ENCODE measurements at regions not wholly inside any gene's neighbourhood (a gene's known extent, or its start where the extent isn't known, plus 50 kb on each side); places are given as distances from the start of the nearest gene placed in this dataset.

DNA sequence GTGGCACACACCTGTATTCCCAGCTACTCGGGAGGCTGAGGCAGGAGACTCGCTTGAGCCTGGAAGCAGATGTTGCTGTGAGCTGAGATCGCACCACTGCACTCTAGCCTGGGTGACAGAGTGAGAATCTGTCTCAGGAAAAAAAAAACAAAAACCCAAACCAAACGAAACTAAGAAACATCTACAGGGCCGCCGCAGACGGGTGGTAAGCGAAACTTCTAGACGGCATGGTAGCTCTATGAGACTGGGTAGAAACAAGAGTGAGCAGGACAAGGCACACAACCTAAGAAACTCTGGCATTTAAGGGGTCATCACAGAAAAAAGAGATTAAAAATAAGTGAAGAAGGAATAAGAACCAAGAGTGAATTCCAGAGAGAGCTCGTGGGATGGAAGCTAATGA, 454.8 kb upstream of the KLF4 start:
- Mint-ChIP-seq H3K4me3 (no peak overlapping the region), H3K36me3 (no peaks in the 10 kb centered on the region), H3K9me3 (ENCODE audit: low read depth) (peaks cover 8% of the 10 kb centered on the region), H3K4me1 (ENCODE audit: low read depth) (no peaks in the 10 kb centered on the region), H3K27ac (no peak overlapping the region), H3K27me3 (peaks cover 2% of the 10 kb centered on the region)

- Mint-ChIP-seq H3K4me3 (no peak overlapping the region), H3K4me1 (ENCODE audit: low read depth) (no peaks in the 10 kb centered on the region), H3K27me3 (peaks cover 2% of the 10 kb centered on the region), H3K27ac (no peak overlapping the region), H3K9me3 (ENCODE audit: low read depth) (peaks cover 7% of the 10 kb centered on the region), H3K36me3 (no peaks in the 10 kb centered on the region)
These were observed 454.3 kb upstream of the KLF4 start for GRCh38 chr9:107943901-107944300.

- no peak overlapping the region for H3K4me3 Mint-ChIP-seq
- H3K36me3 Mint-ChIP-seq = no peaks in the 10 kb centered on the region
- peaks cover 2% of the 10 kb centered on the region for H3K27me3 Mint-ChIP-seq
- no peaks in the 10 kb centered on the region for H3K4me1 Mint-ChIP-seq (ENCODE audit: low read depth)
- no peak overlapping the region for H3K27ac Mint-ChIP-seq
- H3K9me3 Mint-ChIP-seq (ENCODE audit: low read depth) = peaks cover 7% of the 10 kb centered on the region
These were observed 453.3 kb upstream of the KLF4 start for GRCh38 chr9:107942856-107943255.

- Mint-ChIP-seq H3K4me3 (no peak overlapping the region), H3K4me1 (ENCODE audit: low read depth) (no peaks in the 10 kb centered on the region), H3K36me3 (no peaks in the 10 kb centered on the region), H3K9me3 (ENCODE audit: low read depth) (peaks cover 7% of the 10 kb centered on the region), H3K27ac (no peak overlapping the region), H3K27me3 (peaks cover 2% of the 10 kb centered on the region)
These were observed 452.7 kb upstream of the KLF4 start for GRCh38 chr9:107942291-107942690.

- no peaks in the 10 kb centered on the region for H3K4me1 Mint-ChIP-seq (ENCODE audit: low read depth)
- H3K27me3 Mint-ChIP-seq = peaks cover 2% of the 10 kb centered on the region
- no peaks in the 10 kb centered on the region for H3K36me3 Mint-ChIP-seq
- no peak overlapping the region for H3K4me3 Mint-ChIP-seq
- H3K9me3 Mint-ChIP-seq (ENCODE audit: low read depth) = peaks cover 7% of the 10 kb centered on the region
- H3K27ac Mint-ChIP-seq = no peak overlapping the region
These were observed 451.3 kb upstream of the KLF4 start for GRCh38 chr9:107940616-107941595.

DNA sequence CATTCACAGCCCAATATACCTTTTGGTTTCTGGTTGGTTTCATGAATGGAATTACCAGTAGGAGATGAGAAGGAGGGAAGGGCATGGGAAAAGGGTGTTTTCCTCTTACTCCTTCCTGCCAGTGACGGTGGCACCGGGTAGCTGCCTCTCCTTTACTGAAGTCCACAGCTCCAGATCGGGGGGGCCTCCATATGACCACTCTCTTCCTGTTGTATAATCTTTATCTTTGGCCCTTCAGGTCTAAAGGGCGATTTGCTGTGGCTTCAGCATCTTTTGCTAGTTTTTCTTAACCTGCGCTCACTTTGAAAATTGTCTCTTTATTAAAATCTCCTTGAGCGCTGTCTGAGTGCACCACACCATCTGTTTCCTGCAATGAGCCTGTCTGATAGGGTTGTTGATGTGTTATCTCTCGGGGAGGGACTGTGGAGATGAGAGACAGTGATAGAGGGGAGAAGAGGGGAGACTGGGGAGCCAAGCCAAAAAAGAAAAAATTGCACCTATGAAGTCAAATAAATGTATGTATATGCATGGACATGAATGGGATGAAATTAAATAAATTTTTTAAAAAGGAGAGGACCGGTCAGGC, 449.3 kb upstream of the KLF4 start:
- Mint-ChIP-seq H3K4me3 (no peak overlapping the region), H3K9me3 (ENCODE audit: low read depth) (peaks cover 7% of the 10 kb centered on the region), H3K36me3 (no peaks in the 10 kb centered on the region), H3K4me1 (ENCODE audit: low read depth) (no peaks in the 10 kb centered on the region), H3K27me3 (peaks cover 2% of the 10 kb centered on the region), H3K27ac (no peak overlapping the region)

DNA sequence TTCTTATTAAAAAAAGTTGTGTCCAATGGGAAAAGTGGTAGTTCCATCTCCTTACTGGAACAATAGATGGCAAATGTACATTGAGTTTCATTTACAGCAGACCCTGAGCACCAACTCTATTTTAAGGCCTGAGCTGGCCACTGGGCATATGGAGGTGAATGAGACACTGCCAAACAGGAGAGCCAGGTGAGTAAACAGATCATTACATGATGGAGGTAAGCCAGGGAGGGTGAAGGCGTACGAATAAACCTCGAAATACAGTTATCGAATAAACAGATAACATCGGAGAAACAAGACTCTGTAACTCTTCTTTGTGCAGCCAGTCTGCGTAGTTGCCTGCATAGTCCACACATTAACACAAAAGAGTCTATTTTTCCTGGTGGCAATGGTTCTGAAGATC, 446.4 kb upstream of the KLF4 start:
- no peaks in the 10 kb centered on the region for H3K4me1 Mint-ChIP-seq (ENCODE audit: low read depth)

GRCh38 chr9:107933516-107933915, 443.9 kb upstream of the KLF4 start:
- Mint-ChIP-seq H3K4me1 (ENCODE audit: low read depth) (no peaks in the 10 kb centered on the region), H3K9me3 (ENCODE audit: low read depth) (no peaks in the 10 kb centered on the region), H3K4me3 (no peak overlapping the region), H3K27me3 (no peaks in the 10 kb centered on the region), H3K36me3 (no peaks in the 10 kb centered on the region), H3K27ac (no peak overlapping the region)

More for the DNA sequence above, 446.4 kb upstream of the KLF4 start:
- no peaks in the 10 kb centered on the region for H3K36me3 Mint-ChIP-seq
- H3K9me3 Mint-ChIP-seq (ENCODE audit: low read depth) = no peaks in the 10 kb centered on the region
- H3K4me3 Mint-ChIP-seq = no peak overlapping the region
- no peak overlapping the region for H3K27ac Mint-ChIP-seq
- no peaks in the 10 kb centered on the region for H3K27me3 Mint-ChIP-seq

DNA sequence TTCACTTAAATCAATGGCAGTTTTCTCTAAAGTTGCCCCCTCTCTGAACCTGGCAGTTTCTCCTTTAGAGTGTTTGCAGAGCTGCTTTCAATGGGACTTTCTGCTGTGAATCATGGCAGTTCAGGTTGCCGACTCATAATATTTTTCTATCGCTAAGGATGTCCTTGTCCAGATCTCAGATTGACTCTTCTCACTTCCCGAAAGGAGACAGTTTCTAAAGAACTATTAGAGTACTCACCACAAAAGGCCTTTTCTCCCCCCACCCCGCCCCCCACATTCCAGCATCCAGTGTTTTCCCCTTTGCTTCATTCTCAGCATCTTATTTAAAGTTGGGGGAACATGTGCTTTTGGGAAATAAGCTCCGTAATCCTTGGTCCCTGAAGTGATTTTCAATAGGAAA, 443.5 kb upstream of the KLF4 start:
- no peak overlapping the region for H3K4me3 Mint-ChIP-seq
- H3K27me3 Mint-ChIP-seq = no peaks in the 10 kb centered on the region
- H3K27ac Mint-ChIP-seq = no peak overlapping the region
- no peaks in the 10 kb centered on the region for H3K36me3 Mint-ChIP-seq
- H3K4me1 Mint-ChIP-seq (ENCODE audit: low read depth) = no peaks in the 10 kb centered on the region
- no peaks in the 10 kb centered on the region for H3K9me3 Mint-ChIP-seq (ENCODE audit: low read depth)

DNA sequence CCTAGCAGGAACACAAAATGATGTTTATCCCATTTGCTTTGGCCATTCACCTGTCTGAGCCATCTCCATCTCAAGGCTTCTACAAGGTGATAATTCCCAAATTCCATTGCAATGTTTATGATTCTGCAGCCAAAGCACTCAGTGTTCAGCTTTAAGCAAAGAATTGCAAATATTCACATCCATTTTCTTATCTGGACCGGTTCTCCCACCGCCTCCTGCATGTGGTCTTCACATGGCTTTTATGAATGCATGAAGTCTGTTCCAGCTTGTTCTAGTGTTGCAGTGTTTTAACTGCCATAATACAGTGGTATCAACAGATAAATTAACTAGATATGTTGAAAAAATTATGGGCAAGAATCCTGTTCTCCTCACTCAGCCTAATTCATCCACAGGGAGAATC, 443.0 kb upstream of the KLF4 start:
- Mint-ChIP-seq H3K36me3 (no peaks in the 10 kb centered on the region), H3K27me3 (no peaks in the 10 kb centered on the region), H3K4me1 (ENCODE audit: low read depth) (no peaks in the 10 kb centered on the region), H3K27ac (no peak overlapping the region), H3K4me3 (no peak overlapping the region), H3K9me3 (ENCODE audit: low read depth) (no peaks in the 10 kb centered on the region)

DNA sequence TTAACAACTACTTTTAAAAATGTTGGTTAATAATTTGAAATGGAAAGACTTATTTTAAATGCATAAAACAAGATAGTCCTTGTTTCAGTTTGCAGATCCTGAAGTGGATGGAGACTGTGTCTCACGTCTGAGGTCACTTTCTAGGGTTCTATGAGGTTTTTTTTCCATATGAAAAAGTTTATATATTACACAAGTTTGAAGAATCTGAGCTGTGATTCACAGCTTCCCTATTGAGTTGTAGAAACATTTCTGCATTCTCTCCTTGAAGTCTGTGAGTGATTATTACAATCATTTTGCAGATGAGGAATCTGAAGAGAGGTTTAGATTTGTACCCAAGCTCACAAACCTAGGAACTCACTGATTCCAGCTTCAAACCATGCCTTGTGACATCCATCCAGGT, 442.5 kb upstream of the KLF4 start:
- no peaks in the 10 kb centered on the region for H3K27me3 Mint-ChIP-seq
- H3K36me3 Mint-ChIP-seq = no peaks in the 10 kb centered on the region
- H3K9me3 Mint-ChIP-seq (ENCODE audit: low read depth) = no peaks in the 10 kb centered on the region
- H3K27ac Mint-ChIP-seq = no peak overlapping the region
- no peaks in the 10 kb centered on the region for H3K4me1 Mint-ChIP-seq (ENCODE audit: low read depth)
- H3K4me3 Mint-ChIP-seq = no peak overlapping the region

GRCh38 chr9:107931071-107931715, 441.6 kb upstream of the KLF4 start:
- Mint-ChIP-seq H3K27me3 (no peaks in the 10 kb centered on the region), H3K9me3 (ENCODE audit: low read depth) (no peaks in the 10 kb centered on the region), H3K36me3 (no peaks in the 10 kb centered on the region), H3K27ac (no peak overlapping the region), H3K4me3 (no peak overlapping the region), H3K4me1 (ENCODE audit: low read depth) (no peaks in the 10 kb centered on the region)

DNA sequence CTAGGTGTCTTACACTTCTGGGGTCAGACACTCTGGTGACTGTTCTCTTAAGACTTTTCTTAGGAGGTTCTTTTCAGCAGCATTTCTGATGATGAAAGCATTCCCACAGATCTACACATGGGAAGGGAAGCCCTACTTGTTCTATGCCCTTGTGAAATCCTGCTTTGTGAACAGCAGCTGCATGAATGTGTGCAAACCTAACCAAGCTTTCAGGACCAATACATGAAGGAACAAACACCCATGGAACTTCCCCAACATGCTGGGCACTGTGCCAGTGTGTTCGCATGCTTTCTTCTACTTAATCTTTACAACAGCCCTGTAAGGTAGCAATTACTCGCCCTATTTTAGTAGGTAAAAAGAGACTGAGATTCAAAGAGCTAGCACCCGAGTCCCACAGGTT, 439.9 kb upstream of the KLF4 start:
- H3K4me1 Mint-ChIP-seq (ENCODE audit: low read depth) = no peaks in the 10 kb centered on the region
- H3K36me3 Mint-ChIP-seq = no peaks in the 10 kb centered on the region
- H3K27ac Mint-ChIP-seq = no peak overlapping the region
- no peaks in the 10 kb centered on the region for H3K27me3 Mint-ChIP-seq
- H3K4me3 Mint-ChIP-seq = no peak overlapping the region
- H3K9me3 Mint-ChIP-seq (ENCODE audit: low read depth) = peaks cover 3% of the 10 kb centered on the region

GRCh38 chr9:107928701-107929371, 439.3 kb upstream of the KLF4 start:
- Mint-ChIP-seq H3K27me3 (no peaks in the 10 kb centered on the region), H3K36me3 (no peaks in the 10 kb centered on the region), H3K4me1 (ENCODE audit: low read depth) (no peaks in the 10 kb centered on the region), H3K27ac (no peak overlapping the region), H3K4me3 (no peak overlapping the region), H3K9me3 (ENCODE audit: low read depth) (peaks cover 3% of the 10 kb centered on the region)

GRCh38 chr9:107927276-107927675, 437.7 kb upstream of the KLF4 start:
- H3K36me3 Mint-ChIP-seq = no peaks in the 10 kb centered on the region
- no peak overlapping the region for H3K4me3 Mint-ChIP-seq
- H3K4me1 Mint-ChIP-seq (ENCODE audit: low read depth) = no peaks in the 10 kb centered on the region
- H3K9me3 Mint-ChIP-seq (ENCODE audit: low read depth) = peaks cover 3% of the 10 kb centered on the region
- H3K27me3 Mint-ChIP-seq = no peaks in the 10 kb centered on the region
- H3K27ac Mint-ChIP-seq = no peak overlapping the region

All from activated naive CD8-positive, alpha-beta T cell (primary cell).